Left hindlimb (tissue), 1 donor: ENCODE measurements at regions not wholly inside any gene's neighbourhood (a gene's known extent, or its start where the extent isn't known, plus 50 kb on each side); places are given as distances from the start of the nearest gene placed in this dataset.
"Not testable (repeated sequence)": the region's sequence is repeated elsewhere in the genome, so short reads cannot be mapped to it uniquely, and the experiment has no call there.

Source experiments
- DNase-seq: peaks from one replicate; pipeline ENCODE4 v3.0.0-alpha.2; 2018

DNA sequence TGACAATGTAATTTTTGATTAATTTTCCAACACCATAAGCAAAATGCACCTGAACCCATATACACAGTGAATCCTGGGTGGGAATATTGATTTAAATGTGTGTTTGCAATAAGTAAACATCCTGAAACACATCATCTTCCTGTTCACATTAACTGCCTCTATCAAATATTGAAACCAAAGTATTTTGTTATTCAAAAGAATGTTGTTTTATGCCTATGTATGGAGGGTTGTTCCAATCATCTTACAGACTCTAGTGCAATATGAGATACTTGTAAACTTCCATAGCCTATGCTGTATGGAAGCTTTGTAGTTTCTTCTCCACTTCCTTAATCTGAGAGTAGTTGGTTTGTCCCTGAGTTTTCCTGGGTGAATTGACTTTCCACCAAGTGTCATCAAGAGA is 105.4 kb upstream of the SLC7A11 start:
- DNase-seq = no peak

DNA sequence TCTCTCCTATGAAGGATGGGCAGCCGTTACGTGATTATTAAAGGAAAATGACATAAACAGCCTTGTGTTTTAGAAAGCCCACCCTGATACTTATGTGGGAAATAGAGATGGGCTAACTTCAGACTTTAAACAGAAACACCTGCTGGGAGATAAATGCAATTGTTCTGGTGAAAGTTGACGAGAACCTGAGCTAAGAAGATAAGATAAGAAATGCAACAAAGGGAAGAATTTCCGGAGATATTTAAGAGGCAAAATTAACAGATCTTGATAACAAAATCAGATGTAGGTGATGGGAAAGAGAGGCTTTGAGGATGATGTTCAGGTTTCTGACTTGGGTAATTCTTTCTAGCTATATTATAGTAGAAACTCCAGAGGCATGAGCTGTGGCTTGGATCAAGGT is 102.7 kb upstream of the SLC7A11 start:
- DNase-seq = no peak

DNA sequence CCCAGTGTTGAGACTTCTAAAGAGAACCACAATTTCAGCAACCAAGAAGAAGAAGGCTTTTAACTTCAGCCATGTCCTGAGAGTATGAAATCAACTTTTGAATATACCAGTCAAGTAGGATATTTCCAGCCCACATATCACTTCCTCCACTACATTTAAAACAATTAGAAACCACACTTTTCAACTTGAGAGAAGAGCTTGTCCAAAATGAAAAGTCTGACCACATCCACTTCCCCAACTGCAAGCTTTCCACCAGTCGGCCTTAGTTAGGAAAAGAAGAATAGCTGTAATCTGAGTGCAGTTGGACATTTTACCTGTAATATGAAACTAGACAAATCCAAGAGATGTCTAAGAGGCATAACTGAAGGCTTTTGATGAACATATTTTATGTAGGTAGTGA is 101.9 kb upstream of the SLC7A11 start:
- DNase-seq = no peak

GRCh38 chr4:138341739-138342415 is 99.7 kb upstream of the SLC7A11 start:
- no peak for DNase-seq

GRCh38 chr4:138338840-138339239 is 96.7 kb upstream of the SLC7A11 start:
- DNase-seq = no peak

- DNase-seq = not testable (repeated sequence)
Observed at GRCh38 chr4:138338222-138338621, 96.1 kb upstream of the SLC7A11 start.

GRCh38 chr4:138334346-138335016 is 92.3 kb upstream of the SLC7A11 start:
- no peak for DNase-seq

DNA sequence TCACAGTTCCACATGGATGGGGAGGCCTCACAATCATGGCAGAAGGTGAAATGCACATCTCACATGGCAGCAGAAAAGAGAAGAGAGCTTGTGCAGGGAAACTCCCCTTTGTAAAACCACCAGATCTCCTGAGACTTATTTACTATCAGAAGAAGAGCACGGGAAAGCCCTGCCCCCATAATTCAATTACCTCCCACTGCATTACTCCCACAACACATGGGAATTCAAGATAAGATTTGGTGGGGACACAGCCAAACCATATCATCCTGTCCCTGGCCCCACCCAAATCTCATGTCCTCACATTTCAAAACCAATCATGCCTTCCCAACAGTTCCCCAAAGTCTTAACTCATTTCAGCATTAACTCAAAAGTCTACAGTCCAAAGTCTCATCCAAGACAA is 90.3 kb upstream of the SLC7A11 start:
- DNase-seq = not testable (repeated sequence)

DNA sequence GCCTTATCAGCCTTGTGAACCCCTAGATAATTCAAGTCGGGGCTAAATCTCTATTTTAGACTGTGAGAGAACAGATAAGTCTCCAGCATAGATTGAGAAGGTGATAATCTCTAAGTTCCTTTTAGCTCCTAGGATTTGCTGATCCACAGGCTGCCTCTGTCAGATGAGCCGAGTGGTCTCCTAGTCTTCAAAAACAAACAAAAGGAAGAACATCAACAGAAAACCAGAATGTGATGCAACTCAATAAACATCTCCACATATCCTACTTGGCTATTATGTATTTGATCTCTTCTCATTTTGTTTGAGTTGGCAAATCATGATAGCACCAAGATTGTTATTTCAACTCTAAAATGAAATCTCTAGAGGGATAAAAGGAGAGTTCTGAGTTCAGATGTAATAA is 88.4 kb upstream of the SLC7A11 start:
- DNase-seq = no peak

DNA sequence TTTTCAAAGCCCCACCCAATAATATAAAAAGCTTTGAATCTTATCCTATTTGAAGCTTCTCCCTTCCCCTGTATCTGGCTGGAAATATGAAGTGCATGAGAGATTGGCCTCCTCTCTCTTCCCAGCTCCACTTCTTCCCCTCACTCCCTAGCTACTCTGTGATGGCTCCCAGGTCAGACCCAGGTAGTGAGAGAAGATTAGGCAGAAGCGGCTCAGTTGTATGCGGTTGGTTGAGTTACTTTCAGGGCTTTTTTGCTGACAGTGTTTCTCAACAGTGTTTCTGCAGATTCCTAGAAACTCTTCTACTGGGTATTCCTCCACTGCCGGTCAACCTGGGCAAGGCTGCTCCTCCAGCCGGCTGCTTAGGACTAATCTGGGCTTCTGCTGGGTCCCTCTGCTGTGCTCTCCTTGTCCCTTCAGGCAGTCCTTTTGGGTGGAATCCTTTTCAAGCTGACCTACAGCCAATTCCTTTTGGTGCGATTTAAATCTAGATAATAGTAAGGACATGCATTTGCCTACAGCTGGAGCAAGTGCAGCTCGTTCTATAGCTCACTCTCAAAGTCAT is 87.4 kb upstream of the SLC7A11 start:
- no peak for DNase-seq

GRCh38 chr4:138327338-138327737 is 85.2 kb upstream of the SLC7A11 start:
- DNase-seq = no peak

- DNase-seq = no peak
Observed at GRCh38 chr4:138320831-138321230, 78.7 kb upstream of the SLC7A11 start.

GRCh38 chr4:138320030-138320429 is 77.9 kb upstream of the SLC7A11 start:
- DNase-seq = no peak

DNA sequence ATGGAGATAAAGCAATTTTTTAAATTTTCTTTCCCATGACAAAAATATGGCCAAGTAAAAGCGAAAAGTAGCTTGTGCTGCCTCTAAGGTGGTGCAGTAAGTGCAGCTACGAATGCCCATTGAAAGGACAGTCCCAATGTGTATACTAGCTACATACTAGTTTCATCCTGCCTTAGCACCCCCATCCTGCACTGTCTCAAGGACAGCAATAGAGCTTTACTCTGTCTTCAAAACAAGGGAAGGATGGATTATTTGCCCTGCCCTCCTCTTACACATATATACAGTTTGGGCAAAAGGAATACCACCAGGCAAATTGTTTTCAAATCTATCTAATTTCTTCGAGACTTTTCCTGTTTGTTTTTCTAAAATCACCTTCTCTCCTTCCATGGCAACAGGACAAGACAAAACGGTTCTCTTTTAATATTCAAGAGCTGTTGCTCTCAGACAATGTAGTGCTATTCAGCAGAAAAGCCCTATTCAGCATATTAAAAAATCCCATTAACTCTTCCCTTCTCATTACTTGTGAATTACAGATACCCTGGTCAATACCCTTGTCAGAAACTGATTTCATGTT is 75.1 kb upstream of the SLC7A11 start:
- DNase-seq = no peak

DNA sequence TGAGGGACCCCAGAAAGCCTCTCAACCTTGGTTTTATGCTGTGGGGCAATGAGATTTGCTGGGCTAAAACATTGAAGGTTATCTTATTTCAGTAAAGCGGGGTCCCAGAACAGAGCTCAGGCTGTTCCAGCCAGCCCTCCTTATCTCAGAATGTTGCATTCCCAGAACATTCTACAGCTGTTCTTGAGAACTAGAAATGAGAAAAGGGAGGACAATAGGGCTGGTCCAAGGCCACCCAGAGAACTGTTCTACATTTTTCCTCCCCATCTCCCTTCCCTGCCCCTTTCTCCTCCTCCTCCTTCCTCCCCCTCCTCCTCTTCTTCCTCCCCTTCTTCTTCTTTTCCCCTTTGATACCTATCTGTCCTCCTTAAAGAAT is 70.4 kb upstream of the SLC7A11 start:
- no peak for DNase-seq

DNA sequence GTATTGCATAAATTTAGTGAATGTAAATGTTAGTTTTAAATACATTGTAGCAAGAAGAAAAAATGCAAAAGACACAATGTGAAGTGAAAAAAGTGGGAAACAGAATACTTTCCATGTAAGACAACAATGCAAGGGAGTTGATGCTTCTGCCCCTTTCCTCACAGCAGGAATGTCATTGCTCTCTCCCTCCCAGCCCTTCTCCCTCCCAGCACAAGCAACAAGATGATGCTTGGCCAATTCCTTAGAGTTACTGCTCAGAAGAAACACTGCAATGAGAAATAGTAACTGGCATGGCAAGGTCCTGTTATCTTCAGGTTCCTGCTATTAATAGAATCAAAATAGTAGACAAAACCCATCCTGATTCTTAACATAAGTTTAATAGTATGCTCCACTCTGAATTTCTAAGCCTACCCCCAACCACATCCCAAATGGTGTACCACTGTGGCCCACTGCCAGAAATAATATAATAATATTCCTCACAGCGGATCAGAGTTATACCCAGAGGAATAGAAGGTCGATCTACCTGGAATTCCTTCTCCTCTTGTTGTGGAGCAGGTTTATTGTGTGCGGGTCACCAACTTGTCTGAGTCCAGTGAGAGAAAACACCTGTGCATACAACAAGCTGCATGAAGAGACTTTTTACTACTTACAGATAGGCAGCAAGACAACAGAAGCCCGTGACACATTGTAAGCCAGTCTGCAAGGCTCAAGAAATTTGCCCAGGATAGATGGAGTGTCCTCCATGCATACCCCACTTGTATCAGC is 69.8 kb upstream of the SLC7A11 start:
- DNase-seq = no peak

GRCh38 chr4:138310991-138311390 is 68.8 kb upstream of the SLC7A11 start:
- DNase-seq = no peak

DNA sequence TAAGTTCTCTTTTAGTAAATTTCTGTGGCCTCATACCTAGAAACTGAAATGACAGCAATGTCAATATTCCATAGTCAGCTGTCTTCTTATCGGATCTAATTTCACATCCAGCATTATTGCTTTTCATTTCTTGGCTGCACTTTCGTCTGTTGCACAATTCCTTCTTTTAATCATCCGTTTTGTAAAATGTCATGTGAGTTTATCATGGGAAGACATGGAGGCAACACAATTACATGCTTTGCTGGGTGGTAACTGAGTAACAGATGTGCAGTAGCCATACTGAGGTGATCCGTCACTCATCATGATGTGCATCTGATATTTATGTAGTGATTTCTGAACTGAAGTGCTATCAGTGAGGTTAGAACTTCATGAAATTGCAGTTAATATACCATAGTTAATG is 68.3 kb upstream of the SLC7A11 start:
- no peak for DNase-seq

DNA sequence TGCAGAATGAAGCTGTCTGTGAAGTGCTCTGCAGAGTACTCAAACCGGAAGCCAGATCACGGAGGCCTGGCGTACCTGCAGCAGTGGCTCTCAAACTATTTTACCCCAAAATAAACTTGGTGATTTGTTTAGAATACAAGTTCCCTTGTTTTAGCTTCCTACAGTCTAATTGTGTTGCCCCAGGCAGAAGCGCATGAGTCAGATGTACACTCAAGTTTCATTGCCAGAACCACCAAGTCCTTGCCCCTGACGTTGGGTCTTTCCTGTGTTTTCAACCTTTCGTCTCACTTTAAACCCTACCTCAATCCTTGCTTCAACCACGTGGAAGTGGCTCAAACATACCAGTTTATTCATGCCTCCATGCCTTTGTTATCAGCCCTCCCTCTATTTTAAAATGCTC is 66.2 kb upstream of the SLC7A11 start:
- no peak for DNase-seq

GRCh38 chr4:138307319-138307718 is 65.2 kb upstream of the SLC7A11 start:
- DNase-seq = no peak

- no peak for DNase-seq
Observed at GRCh38 chr4:138305050-138305449, 62.9 kb upstream of the SLC7A11 start.

DNA sequence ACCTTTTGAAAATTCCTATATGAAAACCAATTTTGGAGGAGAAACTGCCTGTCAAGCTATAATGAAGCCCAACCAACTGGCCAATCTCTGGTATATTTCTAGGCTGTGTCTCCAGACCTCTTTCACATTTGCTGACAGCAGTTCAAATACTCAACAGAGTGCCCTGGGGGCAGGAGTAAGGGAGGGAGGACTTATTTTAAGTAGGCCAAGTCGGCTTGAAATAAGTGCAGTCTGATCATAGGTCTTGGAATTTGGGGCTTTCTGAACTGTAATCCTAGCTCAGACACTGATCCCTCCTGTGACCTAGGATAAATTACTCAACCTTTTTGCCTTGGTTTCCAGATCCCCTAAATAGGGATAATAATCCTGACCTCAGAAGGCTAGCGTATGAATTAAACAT is 59.4 kb upstream of the SLC7A11 start:
- DNase-seq = no peak

DNA sequence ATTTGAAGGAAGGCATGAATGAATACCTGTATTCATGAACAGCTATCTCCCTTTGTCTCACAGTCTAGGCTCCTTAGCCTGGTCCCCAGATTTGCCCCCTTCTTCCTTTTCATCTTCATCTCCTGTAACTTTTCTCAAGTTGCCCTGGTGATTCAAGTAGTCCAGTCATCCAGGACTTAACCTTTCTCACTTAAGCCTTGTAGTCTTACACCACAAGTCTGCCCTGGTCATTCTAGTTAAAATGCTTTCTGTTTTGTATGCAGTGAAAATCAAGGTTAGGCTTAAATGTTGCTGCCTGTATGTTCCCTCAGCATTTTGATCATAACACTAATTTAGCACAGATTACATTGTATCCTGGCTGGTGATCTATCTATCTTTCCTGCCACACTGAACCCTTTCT is 58.5 kb upstream of the SLC7A11 start:
- no peak for DNase-seq

DNA sequence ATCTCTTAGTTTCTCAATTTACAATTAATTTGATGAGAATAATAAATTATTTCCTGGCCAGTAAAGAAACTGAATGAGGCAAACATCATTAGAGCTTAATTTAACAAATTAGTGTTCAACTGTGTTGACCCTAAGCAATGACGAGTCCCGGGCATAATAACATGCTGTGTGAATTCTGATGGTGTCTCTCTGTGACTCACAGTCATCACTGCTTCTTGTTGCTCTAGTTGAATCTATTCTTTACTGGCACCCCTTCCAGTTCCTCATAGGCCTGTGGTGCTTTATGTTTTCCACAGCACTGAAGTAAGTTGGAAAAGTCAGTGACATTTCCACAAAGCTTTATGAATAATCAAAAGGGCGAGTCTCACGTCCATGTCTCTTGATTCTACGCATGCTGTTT is 57.7 kb upstream of the SLC7A11 start:
- DNase-seq = no peak
